ENCODE measurements at regions not wholly inside any gene's neighbourhood (a gene's known extent, or its start where the extent isn't known, plus 50 kb on each side); places are given as distances from the start of the nearest gene placed in this dataset.

DNA sequence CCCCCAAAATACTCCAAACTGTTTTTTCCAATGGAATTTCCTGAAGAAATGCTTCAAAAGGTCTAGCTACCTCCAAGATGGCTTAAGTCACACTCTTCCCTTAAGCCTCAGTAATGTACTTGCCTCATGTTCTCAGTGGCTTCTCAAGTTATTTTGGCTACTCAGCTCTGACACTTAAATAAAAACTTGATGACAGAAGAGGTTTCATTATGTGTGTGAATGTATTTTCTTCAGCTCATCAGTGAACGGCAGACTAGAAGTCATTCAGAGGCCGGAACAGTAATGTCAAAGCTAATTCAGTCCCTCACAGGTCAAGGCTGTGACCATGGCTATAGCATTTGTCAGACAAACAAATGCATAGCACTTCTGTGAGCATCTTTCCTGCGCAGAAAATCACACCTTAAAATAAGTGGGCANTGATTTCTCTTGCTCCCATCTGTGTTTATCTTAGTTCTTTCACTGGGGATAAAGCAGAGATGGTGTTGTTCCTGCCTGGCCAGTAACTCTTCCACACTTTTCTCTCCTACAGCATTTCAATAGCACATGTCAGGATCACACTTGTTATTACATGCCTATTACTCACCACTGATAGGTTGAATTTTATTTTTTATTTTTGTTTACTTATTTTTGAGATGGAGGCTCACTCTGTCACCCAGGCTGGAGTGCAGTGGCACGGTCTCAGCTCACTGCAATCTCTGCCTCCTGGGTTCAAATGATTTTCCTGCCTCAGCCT lies 68.5 kb upstream of the PLCL2 start:
- Histone ChIP-seq H3K9me3 (ENCODE audit: control extremely low read depth in 1 of 3, control insufficient read depth in 2 of 3, insufficient read depth in 1 of 3, low read length in 2 of 3) (peaks cover 0 to 4% (median 0%) of the 10 kb centered on the region in 3 donors), H3K4me2 (replicated peaks; ENCODE audit: low read depth, low read length, poor library complexity, severe bottlenecking) (no peak overlapping the region), H3K9ac (ENCODE audit: low read length) (no peak overlapping the region), H2AFZ (ENCODE audit: insufficient read depth, low read depth, low read length, poor library complexity, severe bottlenecking) (no peak overlapping the region), H3K36me3 (replicated peaks in 1 of 2; ENCODE audit: control extremely low read depth in 1 of 2, control insufficient read depth in 1 of 2, extremely low read depth in 1 of 2, insufficient read depth in 2 of 2, low read length in 1 of 2) (no peaks in the 10 kb centered on the region), H3K4me1 (ENCODE audit: control insufficient read depth in 2 of 2, insufficient read depth in 2 of 2, low read length in 2 of 2) (peaks cover 11 to 12% of the 10 kb centered on the region in 2 donors), H4K20me1 (ENCODE audit: control insufficient read depth, insufficient read depth, low read length, poor library complexity, severe bottlenecking) (no peaks in the 10 kb centered on the region), H3K27me3 (replicated peaks in 1 of 4; ENCODE audit: control extremely low read depth in 1 of 4, control insufficient read depth in 3 of 4, insufficient read depth in 4 of 4, low read length in 3 of 4) (no peaks in the 10 kb centered on the region), H3K79me2 (ENCODE audit: control insufficient read depth, insufficient read depth, low read length) (no peaks in the 10 kb centered on the region), H3K27ac (ENCODE audit: low read length in 2 of 2) (no peak overlapping the region), H3K4me3 (ENCODE audit: control extremely low read depth in 1 of 5, extremely low read depth in 1 of 5, insufficient read depth in 1 of 5, low read depth in 2 of 5, low read length in 4 of 5) (no peak overlapping the region)
- WGBS (ENCODE audit: insufficient coverage): 95% methylated on average over 3 of the region's 4 CpGs
- no peaks in the 10 kb centered on the region for H3K27me3 Mint-ChIP-seq
- ATAC-seq (ENCODE audit: low read depth): no peak
- TF ChIP-seq EZH2 (IDR thresholded peaks at IDR 0.05; ENCODE audit: borderline replicate concordance, insufficient read depth, low read depth, low read length, poor library complexity, severe bottlenecking) (no peak), CTCF (IDR thresholded peaks at IDR 0.05) (no peak)
- ChIA-PET CTCF (interaction anchor here (0.6 kb wide), 1 partner anchor 9 kb away, joined by 4 read pairs; no protein-coding TSS in a partner anchor), POLR2A (no interaction called here)
- H3K4me3 Mint-ChIP-seq: no peak overlapping the region
- intact Hi-C loops (cut with micrococcal nuclease): no loop called here
- peaks cover 8% of the 10 kb centered on the region for H3K4me1 Mint-ChIP-seq
- no peak overlapping the region for H3K27ac Mint-ChIP-seq
- DNase-seq: no peak
- no peaks in the 10 kb centered on the region for H3K9me3 Mint-ChIP-seq (ENCODE audit: insufficient read depth)

GRCh38 chr3:16817197-16817596 lies 67.6 kb upstream of the PLCL2 start:
- no peak overlapping the region for H3K27ac Mint-ChIP-seq
- no peaks in the 10 kb centered on the region for H3K9me3 Mint-ChIP-seq (ENCODE audit: insufficient read depth)
- no peak for ATAC-seq (ENCODE audit: low read depth)
- intact Hi-C loops (cut with micrococcal nuclease): no loop called here
- CTCF ChIA-PET: no interaction called here
- H3K4me3 ChIP-seq (ENCODE audit: control extremely low read depth in 1 of 5, extremely low read depth in 1 of 5, insufficient read depth in 1 of 5, low read depth in 2 of 5, low read length in 4 of 5): no peak overlapping the region
- no peak overlapping the region for H3K4me2 ChIP-seq (replicated peaks; ENCODE audit: low read depth, low read length, poor library complexity, severe bottlenecking)
- H3K4me1 ChIP-seq (ENCODE audit: control insufficient read depth in 2 of 2, insufficient read depth in 2 of 2, low read length in 2 of 2): peaks cover 11 to 12% of the 10 kb centered on the region in 2 donors
- H3K27me3 ChIP-seq (replicated peaks in 1 of 4; ENCODE audit: control extremely low read depth in 1 of 4, control insufficient read depth in 3 of 4, insufficient read depth in 4 of 4, low read length in 3 of 4): no peaks in the 10 kb centered on the region
- H3K9me3 ChIP-seq (ENCODE audit: control extremely low read depth in 1 of 3, control insufficient read depth in 2 of 3, insufficient read depth in 1 of 3, low read length in 2 of 3): peaks cover 0 to 4% (median 0%) of the 10 kb centered on the region in 3 donors
- no CpG with 5 or more reads among the region's 2 CpGs for WGBS (ENCODE audit: insufficient coverage)
- H3K9ac ChIP-seq (ENCODE audit: low read length): no peak overlapping the region
- H3K4me1 Mint-ChIP-seq: peaks cover 8% of the 10 kb centered on the region
- H3K79me2 ChIP-seq (ENCODE audit: control insufficient read depth, insufficient read depth, low read length): no peaks in the 10 kb centered on the region
- no peak overlapping the region for H3K4me3 Mint-ChIP-seq
- POLR2A ChIA-PET: no interaction called here
- no peak for DNase-seq
- H2AFZ ChIP-seq (ENCODE audit: insufficient read depth, low read depth, low read length, poor library complexity, severe bottlenecking): no peak overlapping the region
- H3K36me3 ChIP-seq (replicated peaks in 1 of 2; ENCODE audit: control extremely low read depth in 1 of 2, control insufficient read depth in 1 of 2, extremely low read depth in 1 of 2, insufficient read depth in 2 of 2, low read length in 1 of 2): no peaks in the 10 kb centered on the region
- no peaks in the 10 kb centered on the region for H3K27me3 Mint-ChIP-seq
- H4K20me1 ChIP-seq (ENCODE audit: control insufficient read depth, insufficient read depth, low read length, poor library complexity, severe bottlenecking): no peaks in the 10 kb centered on the region
- TF ChIP-seq CTCF (IDR thresholded peaks at IDR 0.05) (no peak), EZH2 (IDR thresholded peaks at IDR 0.05; ENCODE audit: borderline replicate concordance, insufficient read depth, low read depth, low read length, poor library complexity, severe bottlenecking) (no peak)
- H3K27ac ChIP-seq (ENCODE audit: low read length in 2 of 2): no peak overlapping the region
